HG03066 (cell line): ENCODE measurements at regions not wholly inside any gene's neighbourhood (a gene's known extent, or its start where the extent isn't known, plus 50 kb on each side); places are given as distances from the start of the nearest gene placed in this dataset.

Experiments used
- ATAC-seq: cut with Tn5 transposase; IDR thresholded peaks from one replicate; pipeline ENCODE4 v1.9.1; 2021; ENCODE audit warnings: low read depth; ENCODE audit not compliant: unreplicated experiment

DNA sequence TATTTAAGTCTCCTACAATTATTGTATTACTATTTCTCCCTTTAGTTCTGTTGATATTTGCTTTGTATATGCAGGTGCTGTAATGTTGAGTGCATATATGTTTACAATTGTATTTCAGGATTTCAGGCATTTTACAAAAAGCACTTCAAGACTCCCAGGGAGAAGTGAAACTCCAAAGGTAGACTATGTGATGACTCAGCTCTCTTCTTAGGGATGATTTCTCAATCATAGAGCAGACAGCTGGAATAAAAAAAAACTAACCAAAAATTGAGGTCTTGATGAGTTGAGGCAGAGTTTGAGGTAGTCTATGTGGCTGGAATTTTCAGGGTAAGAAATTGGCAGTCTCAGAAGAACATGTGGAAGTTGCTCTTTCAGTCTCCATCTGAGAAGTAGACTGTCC lies 786.1 kb downstream of the TFAP2A start:
- no peak for ATAC-seq

DNA sequence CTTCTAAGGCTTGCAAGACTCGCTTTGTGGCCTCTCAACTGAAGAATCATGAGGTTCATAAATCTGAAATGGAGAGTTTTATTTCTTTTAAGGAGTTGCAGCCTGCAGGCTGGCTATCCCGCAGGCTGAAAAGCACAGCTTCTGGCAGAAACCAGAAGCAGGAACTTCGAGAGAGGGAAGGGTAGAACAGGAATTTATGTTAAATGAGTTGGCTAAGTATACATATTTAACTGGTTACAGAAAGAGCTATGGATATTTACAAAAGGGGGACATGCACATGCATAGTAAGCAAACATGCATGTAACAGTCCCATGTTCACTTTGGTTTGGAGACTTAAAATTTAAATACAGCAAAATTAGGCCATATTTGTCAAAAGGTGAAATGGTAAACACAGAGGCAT lies 787.0 kb downstream of the TFAP2A start:
- no peak for ATAC-seq

GRCh38 chr6:9623985-9624384 lies 790.9 kb downstream of the TFAP2A start:
- no peak for ATAC-seq

GRCh38 chr6:9623228-9623832 lies 791.5 kb downstream of the TFAP2A start:
- no peak for ATAC-seq

DNA sequence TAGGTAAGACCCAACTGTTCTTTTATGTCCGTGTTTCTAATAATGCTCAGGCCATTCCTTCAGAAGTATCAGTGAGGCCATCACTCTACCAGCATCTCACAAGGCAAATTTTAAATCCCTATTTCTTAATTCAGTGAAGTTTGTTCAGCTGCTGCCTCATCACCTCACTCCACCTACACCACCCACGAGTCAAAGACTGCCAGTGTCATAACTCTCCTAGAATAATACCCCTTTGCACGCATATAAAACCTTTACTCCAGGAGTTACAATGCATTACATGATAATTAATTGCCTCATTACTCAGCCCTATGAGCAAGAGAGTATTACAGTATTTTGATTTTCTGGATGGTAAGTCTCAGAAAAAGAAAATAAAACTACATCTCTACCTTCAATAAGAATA lies 793.6 kb downstream of the TFAP2A start:
- ATAC-seq: no peak

GRCh38 chr6:9620687-9621086 lies 794.2 kb downstream of the TFAP2A start:
- ATAC-seq: no peak

- ATAC-seq: no peak
Measured at GRCh38 chr6:9620263-9620662, 794.6 kb downstream of the TFAP2A start.

- no peak for ATAC-seq
Measured at GRCh38 chr6:9614778-9615177, 800.1 kb downstream of the TFAP2A start.

GRCh38 chr6:9612489-9612888 lies 802.4 kb downstream of the TFAP2A start:
- no peak for ATAC-seq

- no peak for ATAC-seq
Measured at GRCh38 chr6:9610620-9611415, 804.1 kb downstream of the TFAP2A start.

- no peak for ATAC-seq
Measured at GRCh38 chr6:9606435-9607134, 808.3 kb downstream of the TFAP2A start.

DNA sequence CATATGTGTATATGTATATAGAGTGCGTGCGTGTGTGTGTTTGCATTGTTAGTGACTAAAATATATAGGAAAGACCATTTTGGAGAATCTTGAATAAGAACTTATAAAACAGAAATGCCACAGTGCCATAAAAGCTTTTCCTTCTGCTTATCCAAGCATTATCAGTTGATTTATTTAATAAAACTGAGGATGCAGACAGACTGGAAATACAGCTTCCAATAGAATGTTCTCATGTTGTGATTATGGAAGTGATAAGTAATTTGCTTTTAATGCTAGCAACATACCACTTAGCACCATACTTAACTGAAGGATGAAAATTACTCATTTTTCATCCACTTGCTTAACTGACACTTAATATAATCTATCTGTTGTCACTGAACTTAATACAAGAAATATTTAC lies 820.1 kb downstream of the TFAP2A start:
- ATAC-seq: no peak

GRCh38 chr6:9593554-9593953 lies 821.3 kb downstream of the TFAP2A start:
- no peak for ATAC-seq

DNA sequence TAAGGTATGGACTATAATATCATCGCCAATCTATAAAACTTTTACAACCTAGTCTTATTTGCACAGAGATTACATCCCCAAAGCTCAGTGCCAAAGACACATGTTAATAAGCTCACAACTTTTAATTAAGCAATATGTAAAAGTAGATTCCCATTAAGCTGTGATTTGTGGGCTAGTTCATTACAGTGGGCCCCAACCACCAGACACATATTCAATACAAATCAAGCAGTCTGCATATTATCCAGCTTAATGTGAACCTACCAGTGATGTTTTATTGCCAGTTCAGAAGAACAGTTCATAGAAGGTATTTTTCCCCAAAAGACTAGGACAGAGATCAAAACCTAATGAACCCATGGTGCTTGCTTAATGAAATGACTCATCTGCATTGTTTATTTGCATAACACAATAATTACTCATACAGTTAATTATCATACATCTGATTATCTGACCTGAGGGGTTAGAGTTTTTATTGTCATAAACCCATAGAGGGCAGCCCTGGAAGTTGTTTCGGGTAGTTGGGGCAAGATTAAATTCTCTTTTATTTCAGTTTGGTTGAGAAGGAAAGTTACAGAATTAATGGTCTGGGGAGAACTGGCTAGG lies 831.0 kb downstream of the TFAP2A start:
- no peak for ATAC-seq

- ATAC-seq: no peak
Measured at GRCh38 chr6:9581155-9581554, 833.7 kb downstream of the TFAP2A start.

GRCh38 chr6:9576521-9576920 lies 838.4 kb downstream of the TFAP2A start:
- no peak for ATAC-seq

DNA sequence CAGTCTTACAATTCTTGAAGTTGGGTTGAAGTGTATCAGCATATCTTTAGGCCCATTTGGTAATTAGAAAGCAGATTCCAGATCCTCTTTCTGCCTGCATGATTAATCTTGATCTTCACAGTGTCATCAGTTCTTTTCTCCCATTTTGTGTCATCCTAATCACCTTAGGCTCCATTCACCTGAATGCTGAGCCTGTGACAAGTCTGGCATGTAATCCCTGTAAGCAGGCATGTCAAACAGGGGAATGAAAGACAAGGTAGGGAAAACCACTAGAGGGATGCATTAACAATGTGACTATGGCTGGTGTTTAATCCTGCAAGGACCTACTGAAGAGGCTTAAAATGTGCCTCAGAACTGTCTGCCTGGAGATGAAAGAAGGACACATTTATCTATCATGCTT lies 848.8 kb downstream of the TFAP2A start:
- ATAC-seq: no peak

- ATAC-seq: no peak
Measured at GRCh38 chr6:9564021-9564420, 850.9 kb downstream of the TFAP2A start.

DNA sequence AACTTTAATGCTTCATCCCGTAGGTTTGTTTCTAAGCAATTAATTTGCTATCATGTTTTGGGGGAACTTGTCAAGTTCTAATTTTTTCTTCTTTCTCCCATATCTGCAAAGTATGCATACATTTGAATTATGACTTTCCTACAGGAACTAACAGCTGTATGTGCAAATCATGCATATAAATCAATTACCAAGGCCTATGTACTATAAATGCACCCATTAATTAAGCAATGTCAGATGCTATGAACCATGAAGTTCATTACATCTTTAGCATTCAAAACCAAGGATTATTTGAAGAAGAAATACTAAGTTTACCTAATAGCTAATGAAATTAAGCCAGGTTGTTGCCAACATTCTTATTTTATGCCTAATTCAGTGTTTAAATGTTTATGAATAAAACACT lies 851.3 kb downstream of the TFAP2A start:
- no peak for ATAC-seq

- no peak for ATAC-seq
Measured at GRCh38 chr6:9554806-9555205, 860.1 kb downstream of the TFAP2A start.

DNA sequence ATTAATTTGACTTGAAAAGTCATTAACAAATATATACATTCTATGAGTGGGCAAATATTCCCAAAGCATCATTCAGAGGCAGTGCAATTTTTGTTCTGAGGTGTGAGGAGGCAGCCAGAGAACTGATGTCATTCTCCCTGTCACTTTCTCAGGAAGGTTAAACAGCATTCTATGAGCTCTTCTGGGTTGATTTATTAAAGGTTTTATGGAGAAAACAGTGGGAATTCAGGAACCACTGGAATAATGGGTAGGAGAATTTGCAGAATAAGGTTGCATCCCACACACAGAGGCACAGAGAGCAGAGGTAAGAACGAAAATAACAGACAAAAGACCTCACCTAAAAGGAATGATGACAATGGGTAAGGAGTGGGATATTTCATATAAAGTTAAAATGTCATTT lies 860.6 kb downstream of the TFAP2A start:
- ATAC-seq: no peak
